GM23338 (cell line): ENCODE measurements at regions not wholly inside any gene's neighbourhood (a gene's known extent, or its start where the extent isn't known, plus 50 kb on each side); places are given as distances from the start of the nearest gene placed in this dataset.
"Not testable (repeated sequence)": the region's sequence is repeated elsewhere in the genome, so short reads cannot be mapped to it uniquely, and the experiment has no call there.

Experiments
- ATAC-seq: fragments of 200-7000 bp; cut with Tn5 transposase; 3 replicates; pipeline ENCODE4 v1.9.1; 2020
- DNase-seq: peaks from one replicate; pipeline ENCODE4 v3.0.0-alpha.2; 2015; ENCODE audit warnings: low spot score
- H2AFZ ChIP-seq: fragments of 200-600 bp; sonication (generic); 2 replicates; pipeline ENCODE4 v1.8.0; 2016; ENCODE audit warnings: antibody characterized with exemption, mild to moderate bottlenecking, moderate library complexity
- H3F3A ChIP-seq: fragments of 200-600 bp; sonication (generic); replicated peaks from 2 replicates; pipeline ENCODE4 v1.8.0; 2017; ENCODE audit warnings: antibody characterized with exemption, mixed run types, low read depth
- H3K27ac ChIP-seq: fragments of 200-600 bp; sonication (generic); 2 replicates; pipeline ENCODE4 v1.6.1; 2016; ENCODE audit warnings: low read depth
- H3K27me3 ChIP-seq: fragments of 200-600 bp; sonication (generic); 2 replicates; pipeline ENCODE4 v1.8.0; 2016; ENCODE audit warnings: mild to moderate bottlenecking, mixed run types, moderate library complexity; ENCODE audit not compliant: insufficient read depth
- H3K36me3 ChIP-seq: fragments of 200-600 bp; sonication (generic); 2 replicates; pipeline ENCODE4 v1.8.0; 2016; ENCODE audit warnings: mild to moderate bottlenecking; ENCODE audit not compliant: insufficient read depth
- H3K4me1 ChIP-seq: fragments of 200-600 bp; sonication (generic); 2 replicates; pipeline ENCODE4 v1.8.0; 2016; ENCODE audit warnings: mild to moderate bottlenecking, moderate library complexity; ENCODE audit not compliant: insufficient read depth
- H3K4me2 ChIP-seq: fragments of 200-600 bp; sonication (generic); 2 replicates; pipeline ENCODE4 v1.7.1; 2017; ENCODE audit warnings: mixed run types
- H3K4me3 ChIP-seq: fragments of 200-600 bp; sonication (generic); 2 replicates; pipeline ENCODE4 v1.6.1; 2016; ENCODE audit warnings: mixed run types
- H3K79me2 ChIP-seq: fragments of 200-600 bp; sonication (generic); replicated peaks from 2 replicates; pipeline ENCODE4 v1.8.0; 2017; ENCODE audit warnings: mild to moderate bottlenecking; ENCODE audit not compliant: insufficient read depth
- H3K9me2 ChIP-seq: fragments of 200-600 bp; sonication (generic); 2 replicates; pipeline ENCODE4 v1.8.0; 2017; ENCODE audit not compliant: insufficient read depth
- H4K20me1 ChIP-seq: fragments of 200-600 bp; sonication (generic); replicated peaks from 2 replicates; pipeline ENCODE4 v1.8.0; 2017; ENCODE audit warnings: mild to moderate bottlenecking; ENCODE audit not compliant: insufficient read depth
- H3K27ac Mint-ChIP-seq: 2 replicates; pipeline ENCODE4 v1.8.0; 2020; ENCODE audit warnings: inconsistent platforms, mild to moderate bottlenecking, moderate library complexity, mixed read lengths
- H3K27me3 Mint-ChIP-seq: 3 replicates; pipeline ENCODE4 v1.8.0; 2022; ENCODE audit warnings: low read depth, mild to moderate bottlenecking, moderate library complexity, mixed read lengths, inconsistent platforms; ENCODE audit not compliant: insufficient read depth, poor library complexity
- H3K36me3 Mint-ChIP-seq: 3 replicates; pipeline ENCODE4 v1.8.0; 2021; ENCODE audit warnings: low read depth, mild to moderate bottlenecking, inconsistent platforms, moderate library complexity, mixed read lengths
- H3K4me1 Mint-ChIP-seq: 3 replicates; pipeline ENCODE4 v1.8.0; 2020; ENCODE audit warnings: mild to moderate bottlenecking, inconsistent platforms, mixed read lengths
- H3K4me3 Mint-ChIP-seq: 3 replicates; pipeline ENCODE4 v1.8.0; 2021; ENCODE audit warnings: moderate library complexity, mild to moderate bottlenecking, inconsistent platforms, mixed read lengths
- H3K9me3 Mint-ChIP-seq: 3 replicates; pipeline ENCODE4 v1.8.0; 2020; ENCODE audit warnings: moderate library complexity, mild to moderate bottlenecking, inconsistent platforms, mixed read lengths

GRCh38 chr9:66046992-66047391 lies 310.0 kb downstream of the FOXD4L4 start:
- H3K4me3 ChIP-seq, H3K79me2 ChIP-seq, H3K27me3 Mint-ChIP-seq, H3K36me3 ChIP-seq, H3K4me1 ChIP-seq, H3K27ac ChIP-seq, DNase-seq, H3F3A ChIP-seq, H3K4me2 ChIP-seq, H3K4me1 Mint-ChIP-seq, H4K20me1 ChIP-seq, H3K9me3 Mint-ChIP-seq, H3K27ac Mint-ChIP-seq, ATAC-seq, H3K9me2 ChIP-seq, H3K27me3 ChIP-seq, H3K4me3 Mint-ChIP-seq, H2AFZ ChIP-seq, H3K36me3 Mint-ChIP-seq: not testable (repeated sequence)

- H3K4me3 Mint-ChIP-seq, H3F3A ChIP-seq, H3K4me2 ChIP-seq, H3K4me3 ChIP-seq, H4K20me1 ChIP-seq, H3K79me2 ChIP-seq, H3K9me3 Mint-ChIP-seq, H3K27me3 Mint-ChIP-seq, H3K4me1 ChIP-seq, DNase-seq, H3K4me1 Mint-ChIP-seq, H3K36me3 Mint-ChIP-seq, H3K27ac ChIP-seq, H3K27me3 ChIP-seq, H3K27ac Mint-ChIP-seq, H3K9me2 ChIP-seq, H3K36me3 ChIP-seq, H2AFZ ChIP-seq: not testable (repeated sequence)
- peak; percentile 58 for ATAC-seq
These were observed 312.8 kb downstream of the FOXD4L4 start for GRCh38 chr9:66049721-66050120.

GRCh38 chr9:66054705-66055104 lies 317.8 kb downstream of the FOXD4L4 start:
- not testable (repeated sequence) for H3K4me3 ChIP-seq, H3K27ac ChIP-seq, H3K4me1 ChIP-seq, H3K4me1 Mint-ChIP-seq, H3K79me2 ChIP-seq, H3K36me3 ChIP-seq, H3K9me3 Mint-ChIP-seq, H3K4me2 ChIP-seq, H3K36me3 Mint-ChIP-seq, H3K9me2 ChIP-seq, H4K20me1 ChIP-seq, H2AFZ ChIP-seq, H3K27me3 Mint-ChIP-seq, H3K4me3 Mint-ChIP-seq, H3F3A ChIP-seq, ATAC-seq, H3K27me3 ChIP-seq, DNase-seq, H3K27ac Mint-ChIP-seq

GRCh38 chr9:66060681-66061080 lies 323.7 kb downstream of the FOXD4L4 start:
- not testable (repeated sequence) for ATAC-seq, H3K4me3 ChIP-seq, H3K9me3 Mint-ChIP-seq, H3K36me3 ChIP-seq, H3K27me3 Mint-ChIP-seq, DNase-seq, H3K4me3 Mint-ChIP-seq, H3K9me2 ChIP-seq, H3K27me3 ChIP-seq, H4K20me1 ChIP-seq, H3K27ac ChIP-seq, H3K27ac Mint-ChIP-seq, H3K36me3 Mint-ChIP-seq, H3K4me1 ChIP-seq, H3K4me2 ChIP-seq, H3K79me2 ChIP-seq, H2AFZ ChIP-seq, H3K4me1 Mint-ChIP-seq, H3F3A ChIP-seq

GRCh38 chr9:66063822-66064221 lies 326.9 kb downstream of the FOXD4L4 start:
- not testable (repeated sequence) for H3F3A ChIP-seq, H3K79me2 ChIP-seq, H4K20me1 ChIP-seq, H3K4me3 ChIP-seq, H3K27ac Mint-ChIP-seq, ATAC-seq, DNase-seq, H3K27me3 ChIP-seq, H3K36me3 ChIP-seq, H3K9me3 Mint-ChIP-seq, H3K4me2 ChIP-seq, H3K4me3 Mint-ChIP-seq, H3K36me3 Mint-ChIP-seq, H2AFZ ChIP-seq, H3K27me3 Mint-ChIP-seq, H3K4me1 Mint-ChIP-seq, H3K4me1 ChIP-seq, H3K9me2 ChIP-seq, H3K27ac ChIP-seq

GRCh38 chr9:66065735-66066134 lies 328.8 kb downstream of the FOXD4L4 start:
- not testable (repeated sequence) for H2AFZ ChIP-seq, H3F3A ChIP-seq, H3K27ac Mint-ChIP-seq, H3K4me3 Mint-ChIP-seq, H3K9me2 ChIP-seq, H3K4me1 Mint-ChIP-seq, H3K36me3 Mint-ChIP-seq, H3K4me2 ChIP-seq, H3K27me3 ChIP-seq, ATAC-seq, DNase-seq, H3K9me3 Mint-ChIP-seq, H3K4me1 ChIP-seq, H3K27me3 Mint-ChIP-seq, H4K20me1 ChIP-seq, H3K36me3 ChIP-seq, H3K79me2 ChIP-seq, H3K4me3 ChIP-seq, H3K27ac ChIP-seq

- H3K4me3 ChIP-seq, H3K27me3 Mint-ChIP-seq, H2AFZ ChIP-seq, H3K4me1 Mint-ChIP-seq, H3K4me1 ChIP-seq, H3F3A ChIP-seq, H3K79me2 ChIP-seq, H4K20me1 ChIP-seq, H3K27ac Mint-ChIP-seq, H3K9me2 ChIP-seq, H3K9me3 Mint-ChIP-seq, H3K4me3 Mint-ChIP-seq, ATAC-seq, H3K27ac ChIP-seq, H3K4me2 ChIP-seq, H3K36me3 Mint-ChIP-seq, H3K27me3 ChIP-seq, H3K36me3 ChIP-seq: not testable (repeated sequence)
- peak; percentile 0 for DNase-seq
These were observed 330.3 kb downstream of the FOXD4L4 start for GRCh38 chr9:66067231-66067630.
